NCI-H526 (cell line): ENCODE measurements at regions not wholly inside any gene's neighbourhood (a gene's known extent, or its start where the extent isn't known, plus 50 kb on each side); places are given as distances from the start of the nearest gene placed in this dataset.

Source experiments
- DNase-seq, 2 experiments: peaks; one replicate each; lab custom pipeline; 2025; lab: John Stamatoyannopoulos, UW

GRCh38 chr12:115259968-115260747 is 576.2 kb upstream of the TBX3 start:
- no peak for DNase-seq

- DNase-seq = peak in 1 of 2 experiments; percentile 1
These were observed 573.8 kb upstream of the TBX3 start for GRCh38 chr12:115257791-115258190.

GRCh38 chr12:115255962-115256361 is 572.0 kb upstream of the TBX3 start:
- DNase-seq = no peak

DNA sequence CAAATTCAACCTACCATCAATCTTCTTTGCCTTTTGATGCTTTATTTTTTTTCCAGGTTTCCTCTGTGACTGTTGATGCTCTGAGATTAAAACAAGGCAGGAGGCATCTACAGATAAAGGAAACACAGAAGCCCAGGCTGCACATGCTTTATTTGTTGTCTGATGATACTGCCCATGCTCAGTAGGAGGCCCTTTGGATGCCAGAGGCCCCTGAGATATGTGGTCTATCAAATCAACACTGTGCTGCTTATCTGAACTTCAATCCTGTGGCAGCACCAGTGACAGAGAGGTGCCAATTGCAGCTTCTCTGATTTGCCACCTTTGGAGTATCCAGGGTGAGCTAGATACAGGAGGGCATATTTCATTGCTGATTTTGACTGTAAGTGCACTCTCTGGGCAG is 571.3 kb upstream of the TBX3 start:
- DNase-seq = no peak

DNA sequence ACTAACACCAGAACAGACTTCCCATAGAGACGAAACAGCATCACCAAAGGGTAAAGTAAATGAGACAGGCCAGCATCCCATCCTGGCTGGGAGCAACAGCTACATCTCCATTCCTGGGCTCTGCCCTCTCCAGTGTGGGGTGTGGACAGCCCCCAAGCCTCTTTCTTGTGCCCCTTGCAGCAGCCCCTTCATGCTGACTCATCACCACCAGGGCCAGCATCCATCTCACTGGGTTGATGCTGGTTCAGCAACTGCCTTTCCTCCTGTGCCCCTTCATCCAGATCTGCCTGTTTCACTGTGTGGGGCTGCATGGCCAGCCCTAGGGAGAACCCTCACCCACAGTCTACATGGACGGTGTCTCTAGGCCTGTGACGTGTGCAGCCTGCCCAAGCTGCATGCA is 569.1 kb upstream of the TBX3 start:
- no peak for DNase-seq

DNA sequence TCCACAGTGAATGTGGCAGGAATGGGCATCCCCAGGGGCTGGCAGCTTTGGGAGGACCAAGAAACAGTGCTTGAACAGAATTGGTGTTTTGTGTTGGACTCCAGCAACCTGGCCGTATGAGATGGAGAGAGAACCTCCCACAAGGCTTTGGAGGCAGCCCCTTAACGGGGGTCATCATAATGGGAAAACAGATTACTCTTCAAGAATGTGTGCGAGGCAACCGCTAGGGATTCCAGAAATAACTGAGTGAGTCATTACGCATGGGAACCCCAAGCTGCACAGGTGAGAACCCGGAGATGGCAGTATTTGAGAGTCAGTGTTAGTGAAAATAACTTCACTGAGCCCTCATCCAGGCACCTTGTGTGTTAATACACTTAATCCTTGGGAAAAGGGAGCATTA is 567.8 kb upstream of the TBX3 start:
- no peak for DNase-seq

DNA sequence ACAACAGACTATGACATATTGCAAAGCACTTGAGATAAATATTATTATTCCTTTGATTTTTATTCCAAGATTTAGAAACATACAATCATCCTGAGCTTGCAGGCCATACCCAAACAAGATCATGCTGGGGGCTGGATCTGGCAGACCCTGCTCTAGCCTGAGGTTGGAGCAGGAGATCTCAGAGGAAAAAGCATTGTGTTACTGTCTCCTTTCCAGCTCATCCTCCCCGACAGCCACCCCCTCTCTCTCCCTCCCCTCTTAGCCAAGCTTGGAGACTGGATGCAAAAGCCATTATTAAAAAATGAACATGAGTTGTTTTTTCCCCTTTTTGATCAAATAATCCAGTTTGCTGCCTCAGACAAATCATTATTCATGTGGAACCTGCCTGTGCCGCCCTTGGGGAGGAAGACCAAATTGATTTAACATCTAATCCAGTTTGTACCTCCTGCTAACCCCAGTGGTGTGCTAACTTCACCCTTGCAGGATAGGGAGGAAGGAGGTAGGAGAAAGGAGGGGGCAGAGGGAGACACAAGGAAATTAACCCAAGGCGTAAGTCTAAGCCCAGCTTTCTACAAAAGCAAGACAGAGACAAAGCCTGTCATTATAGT is 565.8 kb upstream of the TBX3 start:
- DNase-seq = no peak

DNA sequence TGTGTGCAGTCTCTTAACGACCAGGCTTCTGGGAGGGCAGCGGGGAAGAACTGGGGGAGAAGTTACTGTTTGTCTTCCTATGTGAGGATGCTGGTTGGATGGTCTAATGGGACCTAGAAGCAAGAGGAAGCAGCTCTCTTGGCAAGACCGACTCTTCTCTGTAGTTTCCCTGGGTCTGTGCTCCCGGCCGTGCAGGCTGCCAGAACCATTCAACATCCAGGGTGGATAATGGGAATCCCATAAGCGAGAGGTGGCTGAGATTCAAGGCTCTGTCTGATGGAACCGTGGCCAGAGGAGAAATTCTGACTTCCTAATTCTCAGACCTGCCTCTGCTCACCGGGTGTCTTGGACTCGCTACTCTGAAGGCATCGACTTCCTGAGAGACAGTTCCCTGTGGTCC is 561.0 kb upstream of the TBX3 start:
- no peak for DNase-seq

DNA sequence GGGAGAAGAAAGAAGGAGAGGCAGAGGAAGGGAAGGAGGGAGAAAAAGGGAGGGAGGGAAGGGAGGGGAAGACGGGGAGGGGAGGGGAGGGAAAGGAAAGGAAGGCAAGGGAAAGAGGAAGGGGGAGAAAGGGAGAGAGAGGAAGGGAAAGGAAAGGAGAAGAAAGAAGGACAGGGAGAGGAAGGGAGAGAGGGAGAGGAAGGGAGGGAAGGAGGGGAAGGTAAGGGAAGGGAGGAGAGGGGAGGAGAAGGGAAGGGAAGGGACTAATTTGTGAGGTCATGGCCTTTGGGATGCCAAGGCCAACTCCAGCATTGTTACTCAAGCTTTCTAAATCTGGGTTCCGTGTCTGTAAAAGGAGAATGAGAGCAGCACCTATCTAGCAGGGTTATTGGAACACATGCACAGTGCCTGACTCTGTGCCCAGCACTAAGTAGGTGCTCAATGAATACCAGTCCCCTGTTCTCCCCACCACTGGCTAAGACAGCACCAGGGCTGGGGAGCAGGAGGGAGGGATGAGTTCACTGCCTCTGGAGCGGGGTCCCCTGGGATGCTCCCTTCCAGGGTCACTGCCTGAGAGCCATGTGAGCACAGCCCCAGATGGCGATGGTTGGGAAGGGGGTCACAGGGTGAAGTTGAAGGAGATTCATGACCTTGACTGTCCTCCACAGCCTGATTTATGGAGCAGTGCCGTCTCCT is 560.1 kb upstream of the TBX3 start:
- DNase-seq = no peak

- no peak for DNase-seq
These were observed 556.3 kb upstream of the TBX3 start for GRCh38 chr12:115240251-115240650.

GRCh38 chr12:115235880-115236279 is 551.9 kb upstream of the TBX3 start:
- DNase-seq = no peak

- no peak for DNase-seq
These were observed 550.0 kb upstream of the TBX3 start for GRCh38 chr12:115233891-115234543.

DNA sequence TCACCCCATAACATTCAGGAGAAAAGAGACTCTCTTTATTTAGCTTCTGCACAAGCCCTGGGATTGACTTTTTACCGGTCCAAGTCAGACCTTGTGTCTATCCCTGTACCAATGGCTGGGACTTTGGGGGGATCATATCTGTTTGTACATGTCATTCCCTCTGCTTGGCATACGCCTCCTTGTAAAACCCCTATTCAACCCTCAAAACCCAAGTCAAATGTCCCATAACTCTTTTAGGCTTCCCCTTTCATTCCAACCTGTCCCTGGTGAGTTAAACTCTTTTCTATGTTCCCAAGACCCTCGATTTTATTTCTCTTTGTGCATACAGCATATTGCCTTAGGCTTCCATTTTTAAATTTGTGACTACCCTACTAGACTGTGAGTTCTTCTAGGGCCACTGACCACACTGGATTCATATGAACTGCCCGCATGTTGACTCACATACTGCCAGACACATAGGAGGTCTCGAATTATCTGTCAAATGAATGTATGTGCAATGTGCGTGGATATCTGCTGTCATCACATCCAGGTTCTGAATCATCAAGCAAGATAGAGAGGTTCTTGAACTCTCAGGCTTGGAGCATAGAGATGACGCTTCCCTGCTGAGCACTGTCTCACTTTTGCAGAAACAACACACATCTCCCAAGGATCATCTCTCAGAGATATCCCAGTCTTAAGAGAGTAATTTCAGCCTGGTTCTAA is 548.6 kb upstream of the TBX3 start:
- no peak for DNase-seq

GRCh38 chr12:115230606-115231005 is 546.6 kb upstream of the TBX3 start:
- no peak for DNase-seq

GRCh38 chr12:115229517-115229916 is 545.5 kb upstream of the TBX3 start:
- DNase-seq = no peak

GRCh38 chr12:115228434-115228833 is 544.5 kb upstream of the TBX3 start:
- DNase-seq = no peak

DNA sequence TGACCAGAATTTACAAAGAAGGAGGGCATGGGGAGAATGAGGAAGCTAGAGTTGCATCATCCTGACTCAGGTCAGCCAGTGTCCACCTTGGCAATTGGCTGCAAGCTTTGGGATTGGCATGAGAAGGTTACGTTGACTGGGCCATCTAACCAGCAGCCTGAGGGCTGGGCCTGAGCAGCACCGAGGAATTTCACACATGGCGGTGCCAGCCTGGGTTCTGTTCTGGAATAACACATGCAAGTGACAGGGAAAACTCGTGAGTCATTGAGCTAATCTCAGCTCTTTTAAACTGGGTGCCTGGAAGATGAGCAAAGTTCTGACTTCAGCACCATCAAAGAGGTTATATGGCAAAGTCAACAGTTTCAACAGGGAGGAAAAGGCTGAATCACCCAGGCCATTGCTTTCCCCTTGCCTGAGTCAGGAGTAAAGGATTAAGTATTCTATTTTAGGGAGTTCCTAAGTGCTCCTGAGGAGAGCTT is 543.2 kb upstream of the TBX3 start:
- no peak for DNase-seq

- no peak for DNase-seq
These were observed 541.9 kb upstream of the TBX3 start for GRCh38 chr12:115225845-115226244.

GRCh38 chr12:115223991-115224390 is 540.0 kb upstream of the TBX3 start:
- DNase-seq = no peak

DNA sequence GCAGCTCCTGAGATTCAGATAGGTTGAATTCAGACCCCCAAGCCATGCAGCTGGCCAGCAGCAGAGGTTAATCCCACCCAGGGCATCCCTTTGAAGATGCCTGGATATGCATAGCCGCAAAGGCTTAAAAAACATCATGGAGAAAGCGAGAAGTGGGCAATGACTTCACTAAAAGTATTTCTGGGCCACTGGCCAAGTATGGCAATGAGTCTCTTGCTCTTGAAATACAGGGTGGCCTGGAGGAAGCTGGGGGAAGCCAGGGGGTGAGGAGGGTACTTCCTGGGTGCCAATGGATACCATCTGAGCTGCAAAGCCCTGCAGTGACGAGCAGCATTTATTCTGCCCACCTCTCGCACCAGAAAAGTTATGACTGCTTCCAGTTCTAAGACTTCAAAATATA is 539.3 kb upstream of the TBX3 start:
- DNase-seq = no peak

GRCh38 chr12:115222220-115222619 is 538.2 kb upstream of the TBX3 start:
- no peak for DNase-seq

DNA sequence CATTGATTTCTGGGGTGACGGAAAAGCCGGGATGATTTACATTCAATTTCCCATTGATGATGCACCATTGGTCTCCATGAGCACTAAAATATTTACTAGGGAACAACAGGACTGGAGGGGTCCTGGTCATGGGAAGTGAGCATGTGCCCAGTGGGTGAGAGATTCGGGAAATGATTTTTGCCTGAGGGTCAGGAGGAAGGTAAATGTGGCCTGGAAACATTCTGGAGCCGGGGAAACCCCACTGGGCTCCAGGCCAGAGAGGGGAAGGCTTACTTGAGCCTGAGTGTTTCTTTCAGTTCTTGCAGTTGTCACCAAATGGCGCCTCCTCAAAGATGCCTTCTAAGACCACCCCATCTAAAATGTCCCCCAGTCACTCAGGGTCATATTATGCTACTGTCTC is 532.3 kb upstream of the TBX3 start:
- DNase-seq = no peak
